SU-DHL-6 (cell line): ENCODE measurements at regions not wholly inside any gene's neighbourhood (a gene's known extent, or its start where the extent isn't known, plus 50 kb on each side); places are given as distances from the start of the nearest gene placed in this dataset.

ENCODE experiments used
- CTCF ChIP-seq: fragments of 200-600 bp; sonication (generic); IDR thresholded peaks from one replicate; pipeline ENCODE4 v1.5.1; 2017; ENCODE audit warnings: antibody characterized with exemption, mild to moderate bottlenecking, low read length, moderate library complexity; ENCODE audit not compliant: insufficient read depth, poor library complexity, severe bottlenecking
- EZH2phosphoT487 ChIP-seq: fragments of 200-600 bp; sonication (generic), shearing (Covaris generic); conservative IDR thresholded peaks from 2 replicates; pipeline ENCODE4 v1.6.1; 2018; ENCODE audit warnings: mild to moderate bottlenecking, antibody characterized with exemption, low read length, moderate library complexity, mixed read lengths

- TF ChIP-seq CTCF: no peak
- TF ChIP-seq EZH2phosphoT487: no peak
Observed at GRCh38 chr15:99440551-99441443, 125.0 kb upstream of the MEF2A start.
